WERI-Rb-1 (cell line): ENCODE measurements at regions not wholly inside any gene's neighbourhood (a gene's known extent, or its start where the extent isn't known, plus 50 kb on each side); places are given as distances from the start of the nearest gene placed in this dataset.

Experiments used
- DNase-seq: peaks from one replicate; pipeline ENCODE4 v3.0.0-alpha.2; 2020
- H3K27ac ChIP-seq: fragments of 250-450 bp; sonication (Bioruptor Pico); 2 replicates; pipeline ENCODE4 v1.5.1; 2020; ENCODE audit warnings: mild to moderate bottlenecking, moderate library complexity
- H3K27me3 ChIP-seq: fragments of 250-450 bp; sonication (Bioruptor Pico); 2 replicates; pipeline ENCODE4 v1.5.1; 2021; ENCODE audit warnings: mild to moderate bottlenecking, low read depth, moderate library complexity; ENCODE audit not compliant: insufficient read depth, severe bottlenecking
- H3K36me3 ChIP-seq: fragments of 250-450 bp; sonication (Bioruptor Pico); 2 replicates; pipeline ENCODE4 v1.5.1; 2020; ENCODE audit warnings: mild to moderate bottlenecking, moderate library complexity
- H3K4me3 ChIP-seq: 2 replicates; pipeline ENCODE4 v1.5.1; 2011; ENCODE audit warnings: low read depth, mild to moderate bottlenecking, control low read depth, low read length
- H3K9me3 ChIP-seq: fragments of 250-450 bp; sonication (Bioruptor Pico); 2 replicates; pipeline ENCODE4 v1.5.1; 2021; ENCODE audit warnings: mild to moderate bottlenecking, moderate library complexity; ENCODE audit not compliant: severe bottlenecking
- CTCF ChIP-seq: IDR thresholded peaks from 2 replicates; pipeline ENCODE4 v1.5.1; 2011; ENCODE audit warnings: low read depth, mild to moderate bottlenecking, control low read depth, inconsistent platforms, low read length

- no peak for DNase-seq
- H3K27ac ChIP-seq = no peak overlapping the region
- H3K27me3 ChIP-seq = peaks cover 9% of the 10 kb centered on the region
Observed at GRCh38 chr5:114243972-114244317, 117.9 kb upstream of the KCNN2 start.

GRCh38 chr5:114249823-114250222 lies 112.0 kb upstream of the KCNN2 start:
- no peak for TF ChIP-seq CTCF
- Histone ChIP-seq H3K36me3 (no peaks in the 10 kb centered on the region), H3K27me3 (peaks cover 9% of the 10 kb centered on the region), H3K4me3 (no peak overlapping the region), H3K9me3 (no peaks in the 10 kb centered on the region), H3K27ac (no peak overlapping the region)
- DNase-seq = no peak

More at GRCh38 chr5:114243972-114244317, 117.9 kb upstream of the KCNN2 start:
- no peak for TF ChIP-seq CTCF
- Histone ChIP-seq H3K36me3 (no peaks in the 10 kb centered on the region), H3K4me3 (no peak overlapping the region), H3K9me3 (no peaks in the 10 kb centered on the region)

GRCh38 chr5:114250536-114250935 lies 111.3 kb upstream of the KCNN2 start:
- Histone ChIP-seq H3K9me3 (no peaks in the 10 kb centered on the region), H3K36me3 (no peaks in the 10 kb centered on the region), H3K27ac (no peak overlapping the region), H3K4me3 (no peak overlapping the region), H3K27me3 (peaks cover 6% of the 10 kb centered on the region)
- TF ChIP-seq CTCF = no peak
- no peak for DNase-seq

GRCh38 chr5:114252226-114252625 lies 109.6 kb upstream of the KCNN2 start:
- no peaks in the 10 kb centered on the region for H3K9me3 ChIP-seq
- no peak for TF ChIP-seq CTCF

GRCh38 chr5:114255260-114255659 lies 106.6 kb upstream of the KCNN2 start:
- Histone ChIP-seq H3K27me3 (no peaks in the 10 kb centered on the region), H3K27ac (no peak overlapping the region), H3K36me3 (no peaks in the 10 kb centered on the region), H3K9me3 (no peaks in the 10 kb centered on the region), H3K4me3 (no peak overlapping the region)
- no peak for TF ChIP-seq CTCF
- no peak for DNase-seq

More at GRCh38 chr5:114252226-114252625, 109.6 kb upstream of the KCNN2 start:
- H3K36me3 ChIP-seq = no peaks in the 10 kb centered on the region
- no peak overlapping the region for H3K27ac ChIP-seq
- no peak for DNase-seq
- no peak overlapping the region for H3K4me3 ChIP-seq
- no peaks in the 10 kb centered on the region for H3K27me3 ChIP-seq

GRCh38 chr5:114261989-114262388 lies 99.9 kb upstream of the KCNN2 start:
- Histone ChIP-seq H3K9me3 (no peaks in the 10 kb centered on the region), H3K27me3 (peaks cover 2% of the 10 kb centered on the region), H3K4me3 (no peak overlapping the region), H3K27ac (no peak overlapping the region), H3K36me3 (no peaks in the 10 kb centered on the region)
- no peak for TF ChIP-seq CTCF
- no peak for DNase-seq
